GM12892 (cell line): ENCODE measurements at regions not wholly inside any gene's neighbourhood (a gene's known extent, or its start where the extent isn't known, plus 50 kb on each side); places are given as distances from the start of the nearest gene placed in this dataset.

ENCODE experiments used
- POLR2A ChIP-seq: IDR thresholded peaks from 2 replicates; pipeline ENCODE4 v1.6.1; 2011; ENCODE audit warnings: low read depth, low read length, control low read depth
- POLR2AphosphoS5 ChIP-seq: IDR thresholded peaks from 2 replicates; pipeline ENCODE4 v1.6.1; 2011; ENCODE audit warnings: low read depth, low read length, control low read depth
- TAF1 ChIP-seq: IDR thresholded peaks from 2 replicates; pipeline ENCODE4 v1.6.1; 2011; ENCODE audit warnings: low read depth, mild to moderate bottlenecking, control low read depth, low read length, borderline replicate concordance

DNA sequence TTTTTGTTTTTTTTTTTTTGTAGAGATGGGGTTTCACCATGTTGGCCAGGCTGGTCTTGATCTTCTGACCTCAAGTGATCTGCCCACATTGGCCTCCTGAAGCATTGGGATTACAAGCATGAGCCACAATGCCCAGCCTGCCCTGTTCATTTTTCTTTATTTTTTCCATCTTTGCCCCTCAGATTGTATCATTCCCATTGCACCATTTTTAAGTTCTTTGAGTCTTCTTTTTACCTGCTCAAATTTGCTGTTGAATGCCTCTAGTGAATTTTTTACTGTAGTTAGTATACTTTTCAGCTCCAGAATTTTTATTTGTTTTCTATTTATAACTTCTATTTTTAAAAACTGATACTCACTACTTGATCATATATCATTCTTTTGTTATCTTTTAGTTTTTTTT, 101.4 kb upstream of the SLC4A10 start:
- TF ChIP-seq POLR2AphosphoS5 (no peak), TAF1 (no peak), POLR2A (no peak)
